GM12865 (cell line): ENCODE measurements at regions not wholly inside any gene's neighbourhood (a gene's known extent, or its start where the extent isn't known, plus 50 kb on each side); places are given as distances from the start of the nearest gene placed in this dataset.
"Not testable (repeated sequence)": the region's sequence is repeated elsewhere in the genome, so short reads cannot be mapped to it uniquely, and the experiment has no call there.

Source experiments
- DNase-seq: peaks from one replicate; pipeline ENCODE4 v3.0.0; 2010; ENCODE audit warnings: low read depth
- H3K4me3 ChIP-seq: 2 replicates; pipeline ENCODE4 v1.5.1; 2011; ENCODE audit warnings: mild to moderate bottlenecking, low read depth, low read length, control low read depth
- CTCF ChIP-seq: IDR thresholded peaks from 2 replicates; pipeline ENCODE4 v1.5.1; 2011; ENCODE audit warnings: low read length, control low read depth, low read depth, inconsistent platforms; ENCODE audit not compliant: insufficient read depth; ENCODE audit errors: missing control alignments

GRCh38 chr6:11934638-11935037 is 77.5 kb upstream of the HIVEP1 start:
- TF ChIP-seq CTCF = no peak
- H3K4me3 ChIP-seq = no peak overlapping the region
- no peak for DNase-seq

GRCh38 chr6:11932892-11933291 is 79.2 kb upstream of the HIVEP1 start:
- not testable (repeated sequence) for DNase-seq, H3K4me3 ChIP-seq

- no peak for DNase-seq
- no peak for TF ChIP-seq CTCF
- no peak overlapping the region for H3K4me3 ChIP-seq
These were observed 80.6 kb upstream of the HIVEP1 start for GRCh38 chr6:11931296-11932035.

- H3K4me3 ChIP-seq, DNase-seq: not testable (repeated sequence)
These were observed 81.3 kb upstream of the HIVEP1 start for GRCh38 chr6:11930834-11931233.

GRCh38 chr6:11930240-11930639 is 81.9 kb upstream of the HIVEP1 start:
- H3K4me3 ChIP-seq = no peak overlapping the region
- DNase-seq = no peak
- no peak for TF ChIP-seq CTCF

GRCh38 chr6:11929241-11929835 is 82.8 kb upstream of the HIVEP1 start:
- DNase-seq = no peak
- no peak overlapping the region for H3K4me3 ChIP-seq
- TF ChIP-seq CTCF = no peak

GRCh38 chr6:11926594-11927407 is 85.3 kb upstream of the HIVEP1 start:
- TF ChIP-seq CTCF = no peak
- no peak for DNase-seq

More at GRCh38 chr6:11926594-11927407, 85.3 kb upstream of the HIVEP1 start:
- no peak overlapping the region for H3K4me3 ChIP-seq
